ENCODE measurements at regions not wholly inside any gene's neighbourhood (a gene's known extent, or its start where the extent isn't known, plus 50 kb on each side); places are given as distances from the start of the nearest gene placed in this dataset.
A peak's percentile ranks its signal among the peaks of the same experiment; 100 is the strongest.
"Not testable (repeated sequence)": the region's sequence is repeated elsewhere in the genome, so short reads cannot be mapped to it uniquely, and the experiment has no call there.

DNA sequence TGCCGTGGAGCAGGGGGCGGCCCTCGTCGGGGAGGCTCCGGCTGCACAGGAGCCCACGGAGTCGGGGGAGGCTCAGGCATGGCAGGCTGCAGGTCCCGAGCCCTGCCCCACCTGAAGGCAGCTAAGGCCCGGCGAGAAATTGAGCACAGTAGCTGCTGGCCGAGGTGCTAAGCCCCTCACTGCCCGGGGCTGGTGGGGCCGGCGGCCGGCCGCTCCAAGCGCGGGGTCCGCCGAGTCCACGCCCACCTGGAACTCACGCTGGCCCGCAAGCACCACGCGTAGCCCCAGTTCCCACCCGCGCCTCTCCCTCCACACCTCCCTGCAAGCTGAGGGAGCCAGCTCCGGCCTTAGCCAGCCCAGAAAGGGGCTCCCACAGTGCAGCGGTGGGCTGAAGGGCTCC is 589.4 kb downstream of the PPP4R3C start:
- no peak for DNase-seq (ENCODE audit: low read depth, low spot score)

DNA sequence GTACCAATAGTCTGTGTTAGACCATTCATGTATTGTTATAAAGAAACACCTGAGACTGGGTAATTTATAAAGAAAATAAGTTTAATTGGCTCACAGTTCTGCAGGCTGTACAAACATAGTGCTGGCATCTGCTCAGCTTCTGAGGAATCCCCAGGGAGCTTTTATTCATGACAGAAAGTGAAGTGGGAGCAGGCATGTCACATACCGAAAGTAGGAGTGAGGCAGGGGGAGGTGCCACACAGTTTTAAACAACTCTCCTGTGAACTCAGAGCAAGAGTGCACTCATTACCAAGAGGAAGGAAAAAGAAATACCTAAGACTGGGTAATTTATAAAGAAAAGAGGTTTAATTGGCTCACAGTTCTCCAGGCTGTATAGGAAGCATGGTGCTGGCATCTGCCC is 591.2 kb downstream of the PPP4R3C start:
- DNase-seq (ENCODE audit: low read depth, low spot score): no peak

DNA sequence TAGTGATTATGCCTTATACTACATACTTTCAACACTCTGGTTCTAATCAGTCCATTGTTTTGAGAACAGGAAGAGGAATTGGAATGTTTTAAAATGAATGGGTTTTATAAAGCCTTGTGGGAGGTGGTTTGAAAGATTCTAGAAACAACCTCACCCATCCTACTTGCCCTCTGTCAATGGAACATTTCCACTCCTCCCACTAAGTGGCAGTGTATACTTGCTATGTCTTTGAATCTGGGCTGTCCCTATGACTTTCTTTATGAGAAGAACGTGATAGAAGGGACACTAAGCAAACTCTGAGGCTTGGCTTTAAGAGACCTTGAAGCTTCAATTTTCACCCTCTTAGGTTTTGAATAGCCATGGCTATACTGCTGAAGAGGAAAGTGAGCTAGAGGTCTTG is 611.2 kb downstream of the PPP4R3C start:
- DNase-seq (ENCODE audit: low read depth, low spot score): no peak

DNA sequence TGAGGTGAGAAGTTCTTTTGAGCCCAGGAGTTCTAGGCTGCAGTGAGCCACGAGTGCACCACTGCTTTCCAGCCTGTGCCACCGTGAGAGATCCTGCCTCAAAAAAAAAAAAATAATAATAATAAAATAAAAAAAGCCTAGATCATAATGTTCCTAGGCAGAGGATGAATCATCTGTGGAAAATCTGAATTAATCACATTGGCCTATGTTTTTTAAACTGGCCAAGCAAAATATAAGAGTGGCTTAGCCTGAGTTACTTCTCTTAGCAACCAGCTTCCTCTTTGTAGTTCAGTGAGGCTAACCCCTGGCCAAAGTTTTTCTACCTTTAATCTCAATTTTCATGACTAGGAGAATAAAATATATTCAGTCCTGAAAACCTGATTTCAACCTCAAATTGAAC is 614.6 kb downstream of the PPP4R3C start:
- DNase-seq (ENCODE audit: low read depth, low spot score): no peak

DNA sequence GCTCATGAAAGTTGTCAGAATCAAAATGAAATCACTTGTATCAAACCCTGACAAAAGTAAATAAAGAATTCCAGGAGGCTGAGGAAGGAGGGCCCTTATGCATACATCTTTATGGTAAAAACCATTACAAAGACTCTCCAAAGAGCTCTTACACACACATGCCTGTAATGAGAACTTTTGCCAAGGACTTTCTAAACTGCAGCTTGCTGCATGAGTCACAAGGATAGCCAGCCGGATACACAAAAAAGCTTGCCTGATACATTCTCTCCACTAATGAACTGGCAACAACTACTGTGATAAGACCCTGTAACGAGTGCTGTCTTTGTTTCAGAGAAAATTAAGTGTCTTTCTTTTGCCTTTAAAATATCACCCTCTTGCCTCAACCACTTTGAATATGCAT is 618.1 kb downstream of the PPP4R3C start:
- DNase-seq (ENCODE audit: low read depth, low spot score): no peak

DNA sequence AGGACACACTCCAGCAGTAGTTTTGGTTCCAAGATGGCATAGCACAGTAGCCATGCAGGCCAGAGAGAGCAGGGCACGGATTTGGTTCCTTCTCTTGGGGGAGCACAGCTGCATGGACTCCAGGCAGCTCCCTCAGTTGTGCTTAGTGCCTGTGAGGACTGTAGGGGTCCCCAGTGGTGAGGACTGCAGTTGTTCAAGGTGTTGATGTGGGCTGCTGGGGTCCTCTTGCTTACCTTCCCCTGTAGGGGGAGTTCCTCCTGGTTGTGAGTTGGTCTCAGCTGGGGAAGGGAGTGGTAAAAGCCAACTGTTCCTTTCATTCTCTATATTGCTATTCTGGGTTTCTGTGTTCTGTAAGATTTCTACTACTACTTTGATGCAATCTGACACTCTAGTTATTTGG is 606.5 kb downstream of the MAGEB5 start:
- no peak for DNase-seq (ENCODE audit: low read depth, low spot score)

DNA sequence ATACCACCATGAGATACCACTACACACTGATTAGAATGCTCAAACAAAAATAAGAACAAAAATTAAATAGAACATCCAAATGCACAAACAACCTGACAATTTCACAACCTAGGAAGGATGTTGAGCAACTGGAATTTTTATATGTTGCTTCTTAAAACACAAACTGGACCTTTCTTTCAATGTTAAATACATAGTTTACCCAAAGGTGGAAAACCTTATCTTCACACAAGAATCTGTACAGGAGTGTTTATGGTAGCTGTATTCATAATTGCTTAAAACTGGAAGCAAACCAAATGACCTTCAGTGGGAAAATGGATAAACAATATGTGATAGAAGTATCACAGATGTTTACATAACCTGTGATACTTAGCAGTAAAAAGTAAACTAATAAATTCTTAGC is 573.8 kb downstream of the MAGEB5 start:
- no peak for DNase-seq (ENCODE audit: low read depth, low spot score)

DNA sequence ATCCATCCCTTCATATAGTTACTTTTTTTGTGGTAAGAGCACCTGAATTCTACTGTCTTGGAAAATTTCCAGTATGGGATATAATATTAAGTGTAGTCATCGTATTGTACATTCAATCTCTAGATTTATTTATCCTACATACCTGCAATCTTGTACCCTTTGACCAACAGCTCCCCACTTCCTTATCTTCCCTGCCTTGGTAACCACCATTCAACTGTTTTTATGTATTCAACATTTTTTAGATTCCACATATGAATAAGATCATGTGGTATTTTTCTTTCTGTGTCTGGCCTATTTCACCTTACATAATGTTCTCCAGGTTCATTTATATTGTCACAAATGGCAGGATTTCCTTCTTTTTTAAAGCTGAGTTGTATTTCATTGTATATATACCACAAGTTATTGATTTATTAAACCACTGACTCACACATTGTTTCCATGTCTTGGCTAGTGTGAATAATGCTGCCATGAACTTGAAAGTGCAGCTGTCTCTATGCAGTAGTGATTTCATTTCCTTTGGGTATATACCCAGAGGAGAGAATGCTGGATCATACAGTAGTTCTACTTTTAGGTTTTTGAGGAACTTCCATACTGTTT is 572.5 kb downstream of the MAGEB5 start:
- DNase-seq (ENCODE audit: low read depth, low spot score): no peak

DNA sequence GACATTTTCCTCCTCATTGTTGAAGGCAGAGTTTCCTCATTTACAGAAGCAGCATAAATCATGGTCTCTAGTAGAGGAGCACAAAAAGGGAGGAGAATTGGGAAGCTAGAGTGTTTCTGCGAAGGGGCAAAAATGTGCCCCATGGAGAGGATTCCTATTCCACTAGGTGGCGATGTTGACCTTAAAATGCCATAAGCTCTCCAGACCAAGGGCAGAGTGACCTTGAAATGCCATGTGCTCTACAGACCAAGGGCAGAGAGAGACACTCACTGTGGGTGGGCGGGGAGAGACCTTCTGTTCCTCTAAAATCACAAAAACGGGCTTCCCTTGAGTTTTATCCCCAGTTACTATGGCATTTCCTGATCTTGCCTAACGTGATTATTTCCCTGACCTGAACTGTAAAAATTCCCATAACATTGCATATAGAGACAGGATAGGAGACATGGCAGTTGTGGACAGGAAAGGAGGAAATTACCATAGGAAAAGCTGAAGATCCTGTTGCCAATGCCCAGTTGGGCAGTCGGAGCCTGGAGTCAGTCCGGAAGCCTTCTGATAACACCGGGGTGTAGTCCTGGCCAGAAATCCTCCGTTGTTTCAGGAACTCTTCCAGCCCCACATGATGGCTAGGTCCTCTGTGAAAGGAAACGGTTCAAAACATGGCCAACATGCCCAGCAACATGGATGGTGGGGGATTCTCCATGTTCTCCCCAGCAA is 567.7 kb downstream of the MAGEB5 start:
- no peak for DNase-seq (ENCODE audit: low read depth, low spot score)

DNA sequence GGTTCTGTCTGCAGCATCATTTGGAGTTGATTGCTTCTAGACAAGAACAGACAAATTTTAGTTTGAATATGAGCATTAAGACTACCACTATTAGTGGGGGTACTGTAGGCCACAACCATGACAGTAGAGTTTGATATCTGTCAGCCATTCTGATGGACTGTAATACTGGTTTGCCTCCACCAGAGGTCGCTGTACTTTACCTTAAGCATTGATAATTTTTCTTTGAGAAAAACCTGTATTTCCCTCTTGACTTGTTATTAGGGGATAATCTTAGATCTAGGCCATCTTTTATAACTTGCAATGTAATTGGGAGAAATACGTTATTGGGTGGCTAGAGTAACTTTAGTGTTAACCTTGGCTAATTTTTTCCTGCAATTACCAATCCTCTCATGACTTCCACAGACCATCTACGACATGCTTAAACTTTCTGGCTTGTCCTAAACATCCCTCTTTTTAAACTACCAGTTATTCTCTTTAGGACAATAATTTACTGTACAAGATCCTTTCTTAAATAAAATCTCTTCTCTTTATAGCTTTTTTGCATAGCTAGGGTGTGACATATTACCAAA is 562.4 kb downstream of the MAGEB5 start:
- DNase-seq (ENCODE audit: low read depth, low spot score): no peak

DNA sequence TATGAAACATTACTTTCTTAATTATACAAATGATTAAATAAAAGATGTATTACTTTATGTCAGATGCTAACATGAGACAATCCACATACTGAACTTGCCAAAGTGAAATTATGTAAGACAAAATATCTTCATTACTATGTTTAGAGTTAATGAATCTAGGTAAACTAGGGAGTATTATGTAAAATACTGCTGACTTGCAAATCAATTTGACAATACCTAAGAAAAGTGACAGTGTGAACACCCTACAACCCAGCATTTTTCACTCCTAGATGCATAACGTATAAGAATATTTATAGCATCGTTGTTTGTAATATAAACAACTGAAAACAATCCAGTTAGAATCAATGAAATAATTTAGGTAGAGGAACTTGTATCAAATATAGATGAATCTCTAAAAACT is 546.3 kb downstream of the MAGEB5 start:
- no peak for DNase-seq (ENCODE audit: low read depth, low spot score)

DNA sequence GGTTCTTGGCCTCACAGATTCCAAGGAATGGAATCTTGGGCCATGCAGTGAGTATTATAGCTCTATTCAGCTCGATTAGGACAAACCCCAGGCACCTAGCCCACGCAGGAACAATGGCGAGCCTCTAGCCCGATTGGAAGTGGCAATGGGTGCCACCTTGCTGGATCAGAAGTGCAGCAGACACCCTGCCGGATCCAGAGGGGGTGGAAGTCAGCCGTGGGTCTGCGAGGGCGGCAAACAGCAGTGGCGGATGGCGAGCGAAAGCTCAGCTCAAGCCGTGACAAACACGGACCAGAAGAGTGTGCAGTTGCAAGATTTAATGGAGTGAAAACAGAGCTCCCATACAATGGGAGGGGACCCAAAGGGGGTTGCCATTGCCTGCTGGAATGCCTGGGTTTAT is 539.8 kb downstream of the MAGEB5 start:
- not testable (repeated sequence) for DNase-seq (ENCODE audit: low read depth, low spot score)

DNA sequence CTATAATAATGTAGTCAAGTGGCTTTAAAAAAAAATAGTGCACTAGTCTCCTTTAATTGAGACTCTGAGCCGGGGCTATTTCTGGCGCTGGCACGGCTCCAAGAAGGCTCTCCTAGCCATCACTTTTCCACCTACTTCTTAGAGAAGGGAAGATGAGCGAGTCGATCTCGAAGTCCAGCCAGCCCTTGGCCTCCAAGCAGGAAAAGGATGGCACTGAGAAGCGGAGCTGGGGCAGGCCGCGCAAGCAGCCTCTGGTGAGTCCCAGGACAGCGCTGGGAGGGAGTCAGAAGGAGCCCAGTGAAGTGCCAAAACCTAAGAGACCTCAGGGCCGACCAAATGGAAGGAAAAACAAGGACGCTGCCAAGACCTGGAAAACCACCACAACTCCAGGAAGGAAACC is 531.9 kb downstream of the MAGEB5 start:
- DNase-seq (ENCODE audit: low read depth, low spot score): no peak

DNA sequence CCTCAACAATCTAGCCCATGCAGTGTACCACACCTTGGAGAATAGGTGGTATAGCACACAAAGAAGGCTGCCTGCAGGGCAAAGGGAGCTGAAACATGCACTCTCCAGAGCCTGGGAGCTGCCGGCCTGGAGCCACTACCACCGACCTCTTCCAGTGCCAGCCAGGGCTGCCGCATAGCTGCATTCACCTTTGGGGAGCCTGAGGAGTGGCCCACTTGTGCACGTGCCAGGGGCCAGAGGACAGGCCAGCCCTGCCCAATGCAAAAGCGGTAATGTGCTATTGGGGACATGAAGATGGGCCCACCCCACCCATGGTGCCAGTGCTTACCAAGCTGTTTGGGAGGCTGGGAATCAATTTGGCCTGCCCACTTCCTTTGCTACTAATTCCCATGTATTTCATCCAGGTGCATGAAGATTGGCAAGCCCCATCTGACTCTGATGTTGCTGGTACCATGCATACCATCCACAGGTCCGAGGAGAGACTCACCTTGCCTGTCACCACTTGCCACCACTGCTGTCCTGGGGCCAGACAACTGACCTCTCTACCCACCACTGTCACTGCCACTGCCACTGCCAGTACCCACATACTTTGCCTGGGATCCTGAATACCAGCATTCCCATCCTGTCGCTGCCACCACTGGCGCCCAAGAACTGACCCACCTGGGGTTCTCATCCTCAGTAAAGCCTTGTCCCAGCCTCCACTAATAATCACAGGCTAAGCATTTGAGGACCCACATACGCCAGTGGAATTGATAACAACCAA is 506.9 kb downstream of the MAGEB5 start:
- no peak for DNase-seq (ENCODE audit: low read depth, low spot score)

DNA sequence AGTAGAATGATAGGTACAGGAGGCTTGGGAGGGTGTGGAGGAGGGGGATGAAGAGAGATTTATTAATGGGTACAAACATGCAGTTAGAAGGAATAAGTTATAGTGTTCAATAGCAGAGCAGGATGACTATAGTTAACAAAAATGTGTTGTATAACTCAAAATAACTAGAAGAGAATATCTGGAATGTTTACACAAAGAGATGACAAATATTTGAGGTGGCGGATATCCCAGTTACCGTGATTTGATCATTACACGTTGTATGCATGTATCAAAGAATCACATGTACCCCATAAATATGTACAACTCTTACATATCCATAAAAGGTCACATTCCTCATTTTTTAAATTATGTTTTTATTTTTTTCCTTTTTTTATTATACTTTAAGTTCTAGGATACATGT is 456.6 kb downstream of the MAGEB5 start:
- DNase-seq (ENCODE audit: low read depth, low spot score): no peak

DNA sequence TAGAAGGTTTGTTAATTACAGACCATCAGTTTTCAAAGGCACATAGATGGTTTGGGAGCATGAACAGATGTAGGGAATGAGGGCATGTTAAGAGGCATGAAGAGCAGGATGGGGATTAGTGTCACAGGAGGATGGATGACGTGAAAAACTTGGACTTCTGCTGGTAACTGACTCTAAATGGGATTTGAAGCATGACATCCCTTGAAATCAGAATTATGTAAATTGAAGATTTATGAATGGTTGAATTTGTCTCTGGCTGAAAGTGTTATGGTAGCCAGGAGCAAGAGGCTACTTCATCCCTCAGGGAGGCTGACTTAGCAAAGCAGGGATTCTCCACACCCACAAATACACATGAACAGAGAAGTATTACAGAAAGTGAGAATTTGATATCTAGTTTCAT is 454.6 kb downstream of the MAGEB5 start:
- DNase-seq (ENCODE audit: low read depth, low spot score): no peak

DNA sequence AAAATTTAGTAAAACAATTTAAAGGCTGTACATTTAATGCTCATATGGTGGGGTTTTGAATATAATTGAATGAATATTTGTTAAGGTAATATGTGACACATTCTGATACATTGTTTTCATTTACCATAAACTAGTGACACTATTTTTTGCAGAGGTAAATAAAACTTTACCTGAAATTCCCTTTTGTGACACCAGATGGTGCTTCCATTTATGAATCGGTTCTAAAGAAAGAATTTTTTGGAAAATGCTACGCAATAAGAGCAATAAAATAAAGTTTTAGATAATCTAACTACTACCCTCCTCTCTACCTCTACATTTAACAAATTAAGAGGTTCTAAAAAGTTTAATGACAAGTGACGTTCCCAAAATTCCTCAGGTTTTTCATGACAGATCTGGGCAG is 448.9 kb downstream of the MAGEB5 start:
- DNase-seq (ENCODE audit: low read depth, low spot score): no peak

DNA sequence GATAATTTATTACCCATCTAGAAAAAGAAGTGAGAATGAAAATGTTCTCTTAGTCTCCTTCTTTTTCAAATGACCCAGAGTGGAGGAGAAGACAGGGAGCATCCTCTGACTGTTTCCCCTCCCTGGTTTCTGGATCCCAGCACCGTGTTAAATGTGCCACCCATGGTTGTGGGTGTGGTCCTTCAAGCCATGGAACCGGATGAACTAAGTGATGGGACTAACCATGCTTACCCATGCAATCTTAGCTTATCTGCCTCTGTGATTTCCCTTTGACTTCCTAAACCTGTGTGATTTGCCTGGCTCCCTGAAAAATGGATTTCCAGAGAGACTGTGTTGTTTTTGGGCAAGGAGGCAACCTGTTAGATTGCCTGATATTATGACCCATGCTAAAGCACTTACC is 437.1 kb downstream of the MAGEB5 start:
- DNase-seq (ENCODE audit: low read depth, low spot score): no peak

DNA sequence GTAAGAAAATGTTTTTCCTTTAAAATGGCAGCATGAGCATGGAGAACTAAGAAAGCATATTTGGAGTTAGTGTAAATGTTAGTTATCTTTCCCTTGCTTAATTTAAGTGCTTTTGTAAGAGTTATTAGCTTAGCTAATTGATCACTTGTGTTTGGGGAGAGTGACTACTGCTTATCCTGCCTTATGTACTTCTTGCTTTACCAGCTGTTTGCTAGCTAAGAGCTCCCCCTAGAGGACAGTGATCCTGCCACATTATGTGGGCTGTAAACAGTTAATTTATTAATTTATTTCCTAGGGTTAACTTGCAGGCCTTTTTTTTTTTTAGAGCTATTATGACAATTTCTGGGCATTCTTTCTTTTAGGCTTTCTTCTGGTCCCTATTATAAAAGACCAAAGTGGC is 435.8 kb downstream of the MAGEB5 start:
- no peak for DNase-seq (ENCODE audit: low read depth, low spot score)

DNA sequence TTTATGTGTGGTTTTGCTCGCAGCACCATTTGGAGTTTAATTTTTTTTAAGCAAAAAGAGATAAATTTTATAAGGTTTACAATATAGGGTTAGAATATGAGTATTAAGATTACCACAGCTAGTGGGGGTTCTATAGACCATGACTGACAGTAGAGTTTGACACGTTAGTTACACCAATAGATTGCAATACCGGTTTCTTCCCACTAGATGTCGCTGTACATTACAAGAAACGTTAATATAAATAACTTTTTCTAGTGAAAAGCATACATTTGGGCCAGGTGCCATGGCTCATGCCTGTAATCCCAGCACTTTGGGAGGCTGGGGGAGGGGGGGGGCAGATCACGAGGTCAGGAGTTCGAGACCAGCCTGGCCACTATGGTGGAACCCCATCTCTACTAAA is 433.6 kb downstream of the MAGEB5 start:
- DNase-seq (ENCODE audit: low read depth, low spot score): peak; percentile 6

DNA sequence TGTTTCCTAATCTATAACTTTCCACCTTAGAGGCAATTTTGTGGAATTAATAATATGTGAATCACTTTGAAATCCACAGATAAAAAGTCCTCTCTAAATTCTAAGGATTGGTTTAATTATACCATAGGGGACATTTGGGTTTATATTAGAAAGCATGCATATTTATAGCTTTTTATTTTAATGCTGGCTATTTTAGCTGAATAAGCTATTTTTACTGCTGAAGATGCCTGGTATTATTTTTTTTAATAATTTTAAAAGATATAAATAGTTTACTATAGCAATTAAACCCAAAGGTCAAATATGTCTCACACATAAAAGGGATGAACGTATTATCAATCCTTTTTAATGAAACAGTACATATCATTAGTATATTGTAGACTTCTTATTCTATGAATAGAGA is 415.4 kb downstream of the MAGEB5 start:
- DNase-seq (ENCODE audit: low read depth, low spot score): no peak

DNA sequence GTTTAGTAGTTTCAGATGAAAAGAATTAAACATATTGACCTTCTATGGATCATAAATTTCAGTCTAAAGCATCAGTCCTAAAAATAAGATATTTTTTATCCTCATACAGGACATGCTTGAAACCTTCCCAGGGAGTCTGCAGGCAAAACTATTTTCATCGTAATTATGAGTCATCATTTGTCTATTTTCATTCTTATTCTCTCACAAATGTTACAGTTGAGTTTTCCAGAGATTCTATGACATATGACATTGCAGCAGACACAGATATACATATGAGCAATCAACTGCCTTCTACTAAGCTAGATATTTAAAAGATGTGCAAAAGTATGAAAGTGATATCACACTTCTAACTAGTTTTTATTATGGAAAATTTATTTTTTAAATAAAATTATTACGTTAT is 398.0 kb downstream of the MAGEB5 start:
- no peak for DNase-seq (ENCODE audit: low read depth, low spot score)

DNA sequence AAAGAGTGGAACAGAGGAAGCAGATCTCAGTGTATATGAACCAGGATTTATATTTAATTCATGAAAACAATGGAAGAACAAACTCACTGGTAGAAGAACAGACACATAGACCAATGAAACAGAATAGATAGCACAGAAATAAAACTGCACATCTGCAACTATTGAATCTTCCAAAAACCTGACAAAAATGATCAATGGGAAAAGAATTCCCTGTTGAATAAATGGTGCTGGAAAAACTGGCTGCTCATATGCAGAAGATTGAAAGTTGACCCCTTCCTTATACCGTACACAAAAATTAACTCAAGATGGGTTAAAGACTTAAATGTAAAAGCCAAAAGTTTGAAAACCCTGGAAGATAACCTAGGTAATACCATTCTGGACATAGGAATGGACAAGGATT is 391.0 kb downstream of the MAGEB5 start:
- DNase-seq (ENCODE audit: low read depth, low spot score): no peak
